ENCODE measurements at regions not wholly inside any gene's neighbourhood (a gene's known extent, or its start where the extent isn't known, plus 50 kb on each side); places are given as distances from the start of the nearest gene placed in this dataset.

DNA sequence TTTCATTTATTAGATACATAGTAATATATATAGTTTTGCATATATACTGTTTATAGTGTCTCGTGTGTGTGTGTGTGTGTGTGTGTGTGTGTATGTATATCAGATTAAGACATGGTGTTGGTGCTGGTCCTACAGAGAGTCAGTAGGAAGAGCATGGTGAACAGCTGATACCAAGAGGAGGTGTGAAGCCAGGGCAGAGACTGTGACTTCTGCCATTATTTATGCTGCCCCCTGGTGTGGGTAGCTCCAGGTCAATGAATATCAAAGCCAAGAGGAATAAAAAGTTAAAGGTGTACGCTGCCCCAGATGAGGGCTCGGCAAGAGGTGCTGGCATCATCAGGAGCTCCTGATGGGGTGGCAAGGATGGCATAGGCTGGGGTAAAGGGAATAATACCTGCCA lies 299.5 kb upstream of the RASGRP1 start:
- no peaks in the 10 kb centered on the region for H3K27me3 ChIP-seq (ENCODE audit: control insufficient read depth in 3 of 3, insufficient read depth in 3 of 3, low read length in 2 of 3)
- DNase-seq (no peak), ATAC-seq (ENCODE audit: insufficient read depth, low FRiP score) (no peak)
- WGBS, 2 donors, result 88 to 90% methylated on average over 3 of the region's 3 CpGs
- no peak overlapping the region for H3K9ac ChIP-seq (ENCODE audit: insufficient read depth in 1 of 2, low read length in 2 of 2)
- no peaks in the 10 kb centered on the region for H3K9me3 ChIP-seq (ENCODE audit: control insufficient read depth in 4 of 4, insufficient read depth in 3 of 4, low read length in 3 of 4)
- no peak overlapping the region for H3K27ac ChIP-seq (ENCODE audit: low read depth in 1 of 2, low read length in 1 of 2)
- peaks cover 0 to 5% (median 2%) of the 10 kb centered on the region in 5 donors for H3K4me1 ChIP-seq (ENCODE audit: control insufficient read depth in 5 of 5, insufficient read depth in 5 of 5, low read length in 5 of 5)
- H3K36me3 ChIP-seq (ENCODE audit: control insufficient read depth in 4 of 4, insufficient read depth in 4 of 4, low read length in 4 of 4), result no peaks in the 10 kb centered on the region
- TF ChIP-seq, protein P1, sequence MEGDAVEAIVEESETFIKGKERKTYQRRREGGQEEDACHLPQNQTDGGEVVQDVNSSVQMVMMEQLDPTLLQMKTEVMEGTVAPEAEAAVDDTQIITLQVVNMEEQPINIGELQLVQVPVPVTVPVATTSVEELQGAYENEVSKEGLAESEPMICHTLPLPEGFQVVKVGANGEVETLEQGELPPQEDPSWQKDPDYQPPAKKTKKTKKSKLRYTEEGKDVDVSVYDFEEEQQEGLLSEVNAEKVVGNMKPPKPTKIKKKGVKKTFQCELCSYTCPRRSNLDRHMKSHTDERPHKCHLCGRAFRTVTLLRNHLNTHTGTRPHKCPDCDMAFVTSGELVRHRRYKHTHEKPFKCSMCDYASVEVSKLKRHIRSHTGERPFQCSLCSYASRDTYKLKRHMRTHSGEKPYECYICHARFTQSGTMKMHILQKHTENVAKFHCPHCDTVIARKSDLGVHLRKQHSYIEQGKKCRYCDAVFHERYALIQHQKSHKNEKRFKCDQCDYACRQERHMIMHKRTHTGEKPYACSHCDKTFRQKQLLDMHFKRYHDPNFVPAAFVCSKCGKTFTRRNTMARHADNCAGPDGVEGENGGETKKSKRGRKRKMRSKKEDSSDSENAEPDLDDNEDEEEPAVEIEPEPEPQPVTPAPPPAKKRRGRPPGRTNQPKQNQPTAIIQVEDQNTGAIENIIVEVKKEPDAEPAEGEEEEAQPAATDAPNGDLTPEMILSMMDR (IDR thresholded peaks at IDR 0.05; ENCODE audit: control extremely low read depth, extremely low read depth), result no peak
- H3K4me3 ChIP-seq, result no peak overlapping the region

DNA sequence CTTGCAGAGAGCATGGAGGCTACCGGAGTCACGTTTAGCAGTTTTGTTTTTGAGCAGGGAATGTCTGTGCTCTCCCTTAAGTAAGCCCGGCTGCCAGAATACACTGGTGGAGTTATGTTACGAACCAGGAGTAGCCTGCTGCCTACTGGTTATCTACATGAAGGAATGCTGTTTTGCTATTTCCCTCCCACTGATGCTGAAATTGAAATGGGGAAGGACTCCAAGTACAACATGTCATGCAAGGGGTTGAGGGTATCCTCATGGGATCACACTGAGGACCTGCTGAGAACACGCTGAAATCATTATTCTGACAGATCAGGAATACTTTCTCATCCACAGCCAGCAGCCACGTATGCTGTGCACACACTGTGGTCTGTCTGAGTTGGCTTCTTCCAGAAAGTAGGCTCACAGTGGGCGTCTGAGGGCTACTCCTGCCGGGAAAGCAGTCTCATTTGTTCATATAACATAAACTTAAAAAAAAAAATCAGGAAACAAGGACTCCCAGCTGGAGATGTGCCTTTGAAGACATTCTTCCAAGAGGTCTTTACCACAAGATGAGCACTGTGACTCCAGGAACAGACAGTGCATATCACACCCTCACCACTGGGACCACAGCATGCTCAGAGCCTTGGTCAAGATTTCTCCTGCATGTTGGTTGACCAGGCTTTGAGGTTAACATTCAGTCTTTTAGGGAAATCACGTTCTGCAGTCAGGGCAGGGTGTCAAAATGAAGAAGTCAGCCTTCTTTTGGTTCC lies 300.4 kb upstream of the RASGRP1 start:
- TF ChIP-seq, protein P1 (IDR thresholded peaks at IDR 0.05; ENCODE audit: control extremely low read depth, extremely low read depth), result no peak
- no peaks in the 10 kb centered on the region for H3K27me3 ChIP-seq (ENCODE audit: control insufficient read depth in 3 of 3, insufficient read depth in 3 of 3, low read length in 2 of 3)
- WGBS, 2 donors, result 61 to 74% methylated on average over 9 of the region's 9 CpGs
- no peaks in the 10 kb centered on the region for H3K36me3 ChIP-seq (ENCODE audit: control insufficient read depth in 4 of 4, insufficient read depth in 4 of 4, low read length in 4 of 4)
- no peak overlapping the region for H3K9ac ChIP-seq (ENCODE audit: insufficient read depth in 1 of 2, low read length in 2 of 2)
- ATAC-seq (ENCODE audit: insufficient read depth, low FRiP score) (peak; percentile 54), DNase-seq (peak; percentile 40 to 73 (median 61))
- peaks cover 0 to 5% (median 2%) of the 10 kb centered on the region in 5 donors for H3K4me1 ChIP-seq (ENCODE audit: control insufficient read depth in 5 of 5, insufficient read depth in 5 of 5, low read length in 5 of 5)
- H3K4me3 ChIP-seq, result no peak overlapping the region
- no peaks in the 10 kb centered on the region for H3K9me3 ChIP-seq (ENCODE audit: control insufficient read depth in 4 of 4, insufficient read depth in 3 of 4, low read length in 3 of 4)
- H3K27ac ChIP-seq (ENCODE audit: low read depth in 1 of 2, low read length in 1 of 2), result peak overlapping the region in 1 of 2 donors; percentile 54

DNA sequence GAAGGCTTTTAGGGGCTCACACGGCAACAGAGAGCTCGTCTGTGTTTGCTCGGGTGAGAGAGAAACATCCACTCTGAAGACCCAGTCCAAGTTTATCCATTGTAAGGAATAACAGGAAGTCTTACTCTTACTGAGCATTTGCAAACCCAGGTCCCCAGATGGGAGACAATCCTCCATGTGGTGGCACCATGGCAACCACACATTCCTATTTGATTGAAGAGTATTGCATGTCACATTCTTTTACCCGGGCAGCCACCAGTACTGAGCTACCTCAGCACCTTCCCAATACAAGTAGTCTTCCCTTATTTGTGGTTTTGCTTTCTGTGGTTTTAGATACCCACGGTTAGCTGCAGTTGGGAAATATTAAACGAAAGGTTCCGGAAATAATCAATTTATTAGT lies 302.9 kb upstream of the RASGRP1 start:
- Histone ChIP-seq H3K36me3 (ENCODE audit: control insufficient read depth in 4 of 4, insufficient read depth in 4 of 4, low read length in 4 of 4) (no peaks in the 10 kb centered on the region), H3K4me1 (ENCODE audit: control insufficient read depth in 5 of 5, insufficient read depth in 5 of 5, low read length in 5 of 5) (peaks cover 0 to 5% (median 2%) of the 10 kb centered on the region in 5 donors), H3K27ac (ENCODE audit: low read depth in 1 of 2, low read length in 1 of 2) (no peak overlapping the region), H3K9me3 (ENCODE audit: control insufficient read depth in 4 of 4, insufficient read depth in 3 of 4, low read length in 3 of 4) (no peaks in the 10 kb centered on the region), H3K9ac (ENCODE audit: insufficient read depth in 1 of 2, low read length in 2 of 2) (no peak overlapping the region), H3K27me3 (ENCODE audit: control insufficient read depth in 3 of 3, insufficient read depth in 3 of 3, low read length in 2 of 3) (no peaks in the 10 kb centered on the region), H3K4me3 (no peak overlapping the region)
- DNase-seq, result no peak
- no peak for ATAC-seq (ENCODE audit: insufficient read depth, low FRiP score)
- WGBS, 2 donors, result 75 to 82% methylated on average over 7 of the region's 7 CpGs
- TF ChIP-seq, protein P1 (IDR thresholded peaks at IDR 0.05; ENCODE audit: control extremely low read depth, extremely low read depth), result no peak
